Activated CD4-positive, alpha-beta T cell treated with anti-CD3 and anti-CD28 coated beads, Interleukin-2, amount 10 ng/mL, durations not matched to agents 24 days and 14 days (primary cell): ENCODE measurements at regions not wholly inside any gene's neighbourhood (a gene's known extent, or its start where the extent isn't known, plus 50 kb on each side); places are given as distances from the start of the nearest gene placed in this dataset.

ENCODE experiments used
- DNase-seq: peaks from one replicate; pipeline ENCODE4 v3.0.0; 2022
- H3K27ac Mint-ChIP-seq: one replicate; pipeline ENCODE4 v1.8.0; 2022; ENCODE audit warnings: mild to moderate bottlenecking, mixed read lengths
- H3K27me3 Mint-ChIP-seq: one replicate; pipeline ENCODE4 v1.8.0; 2022; ENCODE audit warnings: mixed read lengths
- H3K36me3 Mint-ChIP-seq: one replicate; pipeline ENCODE4 v1.8.0; 2022; ENCODE audit warnings: low read depth, mild to moderate bottlenecking, mixed read lengths
- H3K4me1 Mint-ChIP-seq: one replicate; pipeline ENCODE4 v1.8.0; 2021; ENCODE audit warnings: mixed read lengths
- H3K4me3 Mint-ChIP-seq: one replicate; pipeline ENCODE4 v1.8.0; 2022; ENCODE audit warnings: mild to moderate bottlenecking, moderate library complexity, mixed read lengths
- H3K9me3 Mint-ChIP-seq: one replicate; pipeline ENCODE4 v1.8.0; 2021; ENCODE audit warnings: mixed read lengths
- intact Hi-C: fragments of 100-400 bp; cut with micrococcal nuclease; formaldehyde crosslinking; loops from one replicate; pipeline ENCODE4 v1.15.1; 2023

DNA sequence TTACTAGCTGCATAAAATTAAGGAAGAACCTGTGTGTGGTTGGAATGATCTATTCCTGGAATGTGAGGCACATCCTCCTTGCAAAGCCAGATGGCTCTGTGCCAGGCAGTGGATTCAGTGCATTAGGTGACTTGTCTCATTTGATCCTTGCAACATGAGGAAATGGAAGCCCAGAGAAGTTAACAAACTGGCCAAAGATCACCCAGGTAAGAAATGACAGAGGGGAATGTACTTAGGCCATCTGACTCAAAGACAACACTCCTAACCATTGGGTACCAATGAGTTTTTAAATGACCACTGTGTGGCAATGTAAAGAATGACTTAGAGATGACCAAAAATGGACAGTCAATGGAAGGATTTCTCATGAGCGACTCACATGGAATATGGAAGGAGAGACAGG, 114.2 kb upstream of the RXFP2 start:
- H3K9me3 Mint-ChIP-seq = no peaks in the 10 kb centered on the region
- no peaks in the 10 kb centered on the region for H3K27me3 Mint-ChIP-seq
- H3K36me3 Mint-ChIP-seq = no peaks in the 10 kb centered on the region
- intact Hi-C loops = no loop called here
- H3K4me3 Mint-ChIP-seq = no peak overlapping the region
- DNase-seq = no peak
- H3K27ac Mint-ChIP-seq = no peak overlapping the region
- H3K4me1 Mint-ChIP-seq = no peaks in the 10 kb centered on the region

DNA sequence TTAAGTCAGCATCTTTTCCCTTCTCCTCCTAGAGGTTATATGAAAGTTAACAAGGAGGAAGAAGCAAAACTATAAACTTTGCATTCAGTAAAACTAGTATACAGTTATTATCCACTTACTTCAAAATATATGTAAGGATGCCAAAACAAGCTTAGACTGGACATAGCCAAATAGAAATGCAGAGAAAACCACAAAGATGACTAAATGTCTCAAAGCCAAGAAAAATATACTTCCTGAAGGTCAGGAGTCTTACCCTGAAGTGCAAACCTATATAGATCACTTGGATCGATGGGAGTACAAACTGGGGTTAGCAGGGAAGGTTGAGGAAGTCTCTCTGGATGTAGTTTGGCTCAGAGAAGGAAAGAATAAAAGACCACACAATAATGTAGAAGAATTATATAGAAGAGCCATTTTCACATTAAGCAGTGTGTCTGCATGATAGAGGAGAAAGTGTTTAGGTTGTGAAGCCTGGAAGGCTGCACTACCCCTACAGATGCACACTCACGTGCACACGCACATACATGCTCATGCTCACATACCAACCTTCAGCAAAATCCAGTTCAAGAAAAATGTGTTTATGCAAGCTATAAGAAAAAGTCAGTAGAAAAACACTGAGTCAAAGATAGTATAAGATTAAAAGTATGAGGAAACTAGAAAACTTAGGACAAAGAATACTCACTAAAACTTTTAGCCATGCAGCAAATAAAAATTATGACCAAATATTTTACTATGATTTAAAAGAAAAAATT, 112.1 kb upstream of the RXFP2 start:
- Mint-ChIP-seq H3K27ac (no peak overlapping the region), H3K36me3 (no peaks in the 10 kb centered on the region), H3K4me1 (no peaks in the 10 kb centered on the region), H3K4me3 (no peak overlapping the region), H3K27me3 (no peaks in the 10 kb centered on the region), H3K9me3 (no peaks in the 10 kb centered on the region)
- DNase-seq = no peak
- intact Hi-C loops = no loop called here

DNA sequence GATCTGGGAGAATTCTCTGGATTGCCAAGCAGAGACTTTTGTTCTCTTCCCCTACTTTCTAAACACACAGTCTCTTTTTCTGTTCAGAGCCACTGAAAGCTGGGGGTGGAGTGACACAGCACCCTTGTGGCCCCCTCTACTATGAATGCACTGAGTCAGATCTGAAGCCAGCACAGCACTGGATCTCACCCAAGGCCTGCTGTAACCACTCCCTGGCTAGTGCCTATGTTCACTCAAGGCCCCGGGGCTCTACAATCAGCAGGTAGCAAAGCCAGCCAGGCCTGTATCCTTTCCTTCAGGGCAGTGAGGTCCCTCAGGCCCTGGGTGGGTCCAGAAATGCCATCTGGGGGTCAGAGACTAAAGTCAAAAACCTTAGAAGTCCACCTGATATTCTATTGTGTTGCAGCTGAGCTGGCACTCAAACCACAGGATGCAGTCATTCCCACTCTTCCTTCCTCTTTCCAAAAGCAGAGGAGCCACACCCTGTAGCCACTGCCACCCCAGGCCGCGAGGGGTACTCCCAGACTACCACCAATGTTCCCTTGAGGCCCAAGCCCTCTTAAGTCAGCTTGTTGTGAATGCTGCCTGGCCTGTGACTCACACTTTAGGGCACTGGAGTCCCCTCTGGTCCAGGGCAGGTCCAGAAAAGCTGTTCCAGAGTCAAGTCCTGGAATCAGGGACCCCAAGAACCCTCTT, 110.1 kb upstream of the RXFP2 start:
- no peak for DNase-seq
- Mint-ChIP-seq H3K4me1 (no peaks in the 10 kb centered on the region), H3K36me3 (no peaks in the 10 kb centered on the region), H3K27me3 (no peaks in the 10 kb centered on the region), H3K9me3 (no peaks in the 10 kb centered on the region), H3K4me3 (no peak overlapping the region), H3K27ac (no peak overlapping the region)
- intact Hi-C loops = no loop called here

DNA sequence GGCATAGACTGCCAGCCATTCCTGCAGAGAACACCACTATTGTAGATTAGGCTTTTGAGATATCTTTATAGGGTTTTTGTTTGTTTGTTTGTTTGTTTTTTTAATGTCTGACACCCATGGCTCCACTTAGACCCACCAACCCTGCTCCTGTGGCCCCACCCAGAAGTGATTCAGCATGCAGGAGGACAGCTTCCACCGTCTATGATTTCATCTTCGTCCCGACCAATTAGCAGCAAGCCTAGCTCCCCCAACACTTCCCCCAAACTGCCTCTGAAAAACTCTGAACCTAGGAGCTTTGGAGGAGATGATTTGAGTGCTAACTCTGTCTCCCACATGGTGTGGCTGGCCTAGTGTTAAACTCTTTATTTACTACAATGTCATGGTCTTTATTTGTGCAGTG, 108.3 kb upstream of the RXFP2 start:
- Mint-ChIP-seq H3K4me1 (no peaks in the 10 kb centered on the region), H3K9me3 (peaks cover 8% of the 10 kb centered on the region), H3K36me3 (no peaks in the 10 kb centered on the region), H3K27me3 (no peaks in the 10 kb centered on the region), H3K4me3 (no peak overlapping the region), H3K27ac (no peak overlapping the region)
- intact Hi-C loops = no loop called here
- DNase-seq = no peak

DNA sequence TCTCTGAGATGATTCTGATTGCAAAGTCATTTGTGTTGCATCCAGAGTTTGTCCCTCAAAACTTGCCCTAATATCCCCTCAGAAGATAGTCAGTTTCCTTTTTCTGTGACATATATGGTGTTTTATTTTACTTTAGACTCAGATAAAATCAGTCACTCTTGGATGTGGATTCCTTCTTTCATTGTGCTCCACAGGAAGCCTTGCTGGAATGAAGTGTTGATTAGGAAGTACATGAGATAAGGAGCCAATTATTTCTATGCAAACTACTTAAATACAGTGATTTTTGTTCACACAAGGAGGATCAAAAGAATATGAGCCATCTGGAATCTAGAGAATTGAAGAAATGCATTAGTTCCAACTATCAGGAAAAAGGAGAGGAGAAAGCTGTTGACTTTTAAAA, 107.6 kb upstream of the RXFP2 start:
- H3K36me3 Mint-ChIP-seq = no peaks in the 10 kb centered on the region
- peaks cover 8% of the 10 kb centered on the region for H3K9me3 Mint-ChIP-seq
- H3K4me1 Mint-ChIP-seq = no peaks in the 10 kb centered on the region
- H3K4me3 Mint-ChIP-seq = no peak overlapping the region
- no peak for DNase-seq
- intact Hi-C loops = no loop called here
- no peaks in the 10 kb centered on the region for H3K27me3 Mint-ChIP-seq
- no peak overlapping the region for H3K27ac Mint-ChIP-seq

DNA sequence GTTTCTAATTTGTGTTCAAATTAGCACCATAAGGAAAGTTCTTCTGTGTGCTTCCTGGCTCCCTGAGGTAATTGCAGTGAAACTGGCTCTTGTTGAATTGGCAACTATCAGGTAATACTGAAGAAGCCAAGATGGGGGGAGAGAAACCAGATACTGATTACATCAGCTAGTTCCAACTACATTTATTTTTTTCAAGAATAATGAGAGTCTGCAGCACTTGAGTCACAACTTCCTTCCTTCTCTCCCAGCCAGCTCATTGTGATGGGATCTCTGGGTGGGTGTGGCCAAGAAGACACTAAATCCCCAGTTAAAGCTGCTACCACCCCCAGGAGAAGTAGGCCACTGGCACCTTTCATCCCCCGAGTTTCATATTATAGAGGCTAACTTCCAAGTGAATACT, 100.7 kb upstream of the RXFP2 start:
- Mint-ChIP-seq H3K4me1 (no peaks in the 10 kb centered on the region), H3K36me3 (no peaks in the 10 kb centered on the region), H3K9me3 (peaks cover 15% of the 10 kb centered on the region), H3K27me3 (no peaks in the 10 kb centered on the region), H3K4me3 (no peak overlapping the region), H3K27ac (no peak overlapping the region)
- no peak for DNase-seq
- intact Hi-C loops = no loop called here

DNA sequence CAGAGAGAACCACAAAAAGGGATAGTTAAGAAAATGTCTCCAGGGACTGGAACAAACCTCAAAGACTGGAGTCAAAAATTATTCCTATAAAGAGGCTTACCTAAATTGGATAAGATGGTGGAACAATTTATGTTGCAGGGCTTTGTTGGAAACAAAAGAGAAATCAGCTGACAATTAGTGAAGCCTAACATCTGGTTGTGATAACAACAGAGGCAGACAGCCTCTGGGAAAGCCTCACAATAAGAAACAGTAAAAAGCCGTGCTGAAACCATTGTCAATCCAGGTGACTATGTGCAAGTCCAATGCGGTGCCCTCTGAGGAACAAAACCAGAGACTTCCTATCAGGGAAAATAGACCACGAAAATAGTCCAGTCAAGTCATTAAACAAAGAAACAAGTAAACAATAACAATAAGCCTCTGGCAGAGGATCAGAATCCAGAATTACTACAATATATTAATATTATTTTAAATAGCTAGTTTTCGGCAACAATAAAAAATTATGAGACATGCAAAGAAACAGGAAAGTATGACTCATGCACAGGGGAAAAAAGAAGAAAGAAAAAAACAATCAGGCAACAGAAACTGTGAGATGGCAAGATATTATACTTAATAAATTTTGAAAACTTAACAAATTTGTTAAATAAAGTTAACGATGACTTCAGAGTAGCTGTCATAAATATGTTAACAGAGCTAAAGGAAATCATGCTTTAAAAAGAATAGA, 99.7 kb upstream of the RXFP2 start:
- intact Hi-C loops = no loop called here
- Mint-ChIP-seq H3K4me3 (no peak overlapping the region), H3K9me3 (peaks cover 15% of the 10 kb centered on the region), H3K4me1 (no peaks in the 10 kb centered on the region), H3K27me3 (no peaks in the 10 kb centered on the region), H3K27ac (no peak overlapping the region), H3K36me3 (no peaks in the 10 kb centered on the region)
- no peak for DNase-seq

DNA sequence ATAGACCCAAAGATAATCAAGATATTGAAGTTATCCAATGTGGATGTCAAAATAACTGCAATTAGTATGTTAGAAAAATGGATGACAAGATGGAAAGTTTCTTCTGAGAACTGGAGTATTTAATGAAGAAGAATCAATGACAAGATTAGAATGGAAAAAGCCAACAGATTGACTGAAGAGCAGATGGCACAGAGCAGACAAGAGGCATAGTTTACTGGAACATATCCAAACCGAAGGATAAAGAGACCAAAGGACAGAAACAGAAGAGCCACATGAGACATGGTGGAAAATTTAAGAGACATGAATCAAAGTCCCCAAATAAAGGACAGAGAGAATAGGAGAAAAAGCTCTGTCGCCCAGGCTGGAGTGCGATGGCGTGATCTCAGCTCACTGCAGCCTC, 89.6 kb upstream of the RXFP2 start:
- no peak for DNase-seq
- Mint-ChIP-seq H3K36me3 (no peaks in the 10 kb centered on the region), H3K4me1 (no peaks in the 10 kb centered on the region), H3K4me3 (no peak overlapping the region), H3K27me3 (no peaks in the 10 kb centered on the region), H3K27ac (no peak overlapping the region), H3K9me3 (no peaks in the 10 kb centered on the region)
- intact Hi-C loops = no loop called here

DNA sequence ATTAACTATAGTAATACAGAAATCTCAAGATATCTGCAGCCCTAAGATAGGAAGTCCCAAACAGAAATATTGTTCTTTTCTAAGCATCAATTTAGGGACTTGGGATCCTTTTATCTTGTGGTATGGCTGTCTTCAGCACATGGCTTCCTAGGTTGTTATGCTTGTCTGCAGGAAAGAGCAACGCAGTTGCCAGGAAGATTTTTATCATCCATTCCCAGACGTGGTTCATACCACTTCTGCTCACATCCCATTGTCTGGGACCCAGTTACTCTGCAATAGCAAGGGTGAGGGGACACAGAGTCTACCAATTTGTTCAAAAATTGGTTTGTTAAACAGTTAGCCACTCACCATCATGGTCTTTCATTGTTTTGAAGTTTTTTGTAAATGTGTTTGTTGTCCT, 85.6 kb upstream of the RXFP2 start:
- Mint-ChIP-seq H3K4me1 (no peaks in the 10 kb centered on the region), H3K27ac (no peak overlapping the region), H3K36me3 (no peaks in the 10 kb centered on the region), H3K9me3 (no peaks in the 10 kb centered on the region), H3K4me3 (no peak overlapping the region), H3K27me3 (no peaks in the 10 kb centered on the region)
- intact Hi-C loops = no loop called here
- no peak for DNase-seq

DNA sequence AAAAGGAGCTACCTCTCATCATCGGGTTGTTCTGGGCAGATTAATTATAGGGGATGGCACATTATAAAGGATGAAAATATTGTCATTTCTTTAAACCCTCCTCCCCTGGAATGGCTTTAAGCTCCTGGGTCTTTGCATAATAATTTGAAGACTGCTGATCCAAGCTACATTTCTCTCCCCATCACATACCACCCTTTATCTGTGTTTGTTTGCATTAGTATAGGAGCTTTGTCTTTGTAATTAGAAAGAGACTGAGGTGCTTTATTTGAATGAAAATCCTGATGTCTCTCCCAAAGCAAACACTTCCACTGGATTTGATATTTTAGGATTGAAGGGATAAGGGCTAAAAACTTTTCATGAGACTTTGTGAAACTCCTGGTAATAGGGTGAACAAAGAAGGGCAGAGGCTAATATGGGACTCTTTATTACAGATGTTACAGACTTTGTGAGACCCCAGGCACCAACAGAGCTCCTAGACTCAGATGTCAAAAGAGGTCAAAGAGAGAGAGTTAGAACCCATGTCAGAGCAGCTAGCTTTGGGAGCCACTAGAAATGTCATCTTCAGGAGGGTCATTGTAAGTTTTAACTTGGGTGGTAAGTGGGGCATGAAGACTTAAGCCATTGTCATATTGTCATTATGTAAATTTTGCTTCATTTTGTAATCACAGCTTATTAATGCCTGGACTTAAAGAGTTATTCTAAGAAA, 75.3 kb upstream of the RXFP2 start:
- no peaks in the 10 kb centered on the region for H3K36me3 Mint-ChIP-seq
- no peak overlapping the region for H3K27ac Mint-ChIP-seq
- H3K4me3 Mint-ChIP-seq = no peak overlapping the region
- H3K27me3 Mint-ChIP-seq = no peaks in the 10 kb centered on the region
- intact Hi-C loops = no loop called here
- DNase-seq = no peak
- H3K4me1 Mint-ChIP-seq = no peaks in the 10 kb centered on the region
- no peaks in the 10 kb centered on the region for H3K9me3 Mint-ChIP-seq

DNA sequence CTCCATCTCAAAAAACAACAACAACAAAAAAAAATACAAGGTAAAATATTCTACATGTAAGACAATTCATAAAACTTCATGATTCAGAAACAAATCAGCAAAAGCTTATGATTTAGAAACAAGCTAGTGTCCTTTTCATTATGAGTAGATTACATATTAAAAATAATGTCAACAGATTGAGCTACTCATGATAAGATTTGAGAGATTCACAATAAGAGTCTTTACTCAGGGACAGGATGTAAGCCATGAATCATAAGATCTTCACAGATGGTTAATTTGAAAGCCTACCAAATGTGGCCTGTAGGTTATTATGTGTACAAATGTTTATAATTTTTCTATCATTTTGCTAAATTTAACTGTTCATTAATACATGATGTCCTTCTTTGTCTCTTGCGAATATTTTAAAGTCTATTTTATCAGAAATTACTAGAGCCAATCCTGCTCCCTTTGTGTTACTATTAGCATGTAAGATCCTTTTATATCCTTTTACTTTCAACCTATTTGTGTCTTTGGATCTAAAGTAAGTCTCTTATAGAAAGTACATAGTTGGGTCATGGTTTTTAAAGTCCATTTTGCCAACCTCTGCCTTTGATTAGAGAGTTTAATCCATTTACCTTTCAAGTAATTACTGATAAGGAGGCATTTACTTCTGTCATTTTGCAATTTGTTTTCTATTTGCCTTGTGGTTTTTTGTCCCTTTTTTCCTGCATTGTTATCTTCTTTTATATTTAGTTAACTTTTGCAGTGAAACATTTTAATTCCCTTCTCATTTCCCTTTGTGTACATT, 68.3 kb upstream of the RXFP2 start:
- H3K9me3 Mint-ChIP-seq = no peaks in the 10 kb centered on the region
- intact Hi-C loops = no loop called here
- DNase-seq = no peak
- H3K27ac Mint-ChIP-seq = no peak overlapping the region
- no peaks in the 10 kb centered on the region for H3K36me3 Mint-ChIP-seq
- no peak overlapping the region for H3K4me3 Mint-ChIP-seq
- H3K27me3 Mint-ChIP-seq = no peaks in the 10 kb centered on the region
- no peaks in the 10 kb centered on the region for H3K4me1 Mint-ChIP-seq

DNA sequence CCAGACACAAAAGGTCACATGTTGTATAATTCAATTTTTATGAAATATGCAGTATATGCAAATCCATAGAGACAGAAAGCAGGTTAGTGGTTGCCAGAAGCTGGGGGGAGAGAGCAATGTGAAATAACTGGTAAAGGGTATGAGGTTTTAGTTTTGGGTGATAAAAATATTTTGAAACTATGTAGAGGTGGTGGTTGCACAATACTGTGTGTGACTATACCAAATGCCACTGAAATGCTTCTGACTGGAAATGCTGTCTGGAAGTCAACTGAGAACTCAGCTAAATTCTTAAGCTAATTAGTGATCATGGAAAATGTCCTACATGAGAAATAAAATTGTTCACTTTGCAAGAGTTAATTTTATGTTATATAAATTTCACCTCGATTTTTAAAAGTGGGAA, 65.3 kb upstream of the RXFP2 start:
- intact Hi-C loops = no loop called here
- Mint-ChIP-seq H3K27me3 (no peaks in the 10 kb centered on the region), H3K4me1 (no peaks in the 10 kb centered on the region), H3K27ac (no peak overlapping the region), H3K9me3 (no peaks in the 10 kb centered on the region), H3K4me3 (no peak overlapping the region), H3K36me3 (no peaks in the 10 kb centered on the region)
- no peak for DNase-seq

DNA sequence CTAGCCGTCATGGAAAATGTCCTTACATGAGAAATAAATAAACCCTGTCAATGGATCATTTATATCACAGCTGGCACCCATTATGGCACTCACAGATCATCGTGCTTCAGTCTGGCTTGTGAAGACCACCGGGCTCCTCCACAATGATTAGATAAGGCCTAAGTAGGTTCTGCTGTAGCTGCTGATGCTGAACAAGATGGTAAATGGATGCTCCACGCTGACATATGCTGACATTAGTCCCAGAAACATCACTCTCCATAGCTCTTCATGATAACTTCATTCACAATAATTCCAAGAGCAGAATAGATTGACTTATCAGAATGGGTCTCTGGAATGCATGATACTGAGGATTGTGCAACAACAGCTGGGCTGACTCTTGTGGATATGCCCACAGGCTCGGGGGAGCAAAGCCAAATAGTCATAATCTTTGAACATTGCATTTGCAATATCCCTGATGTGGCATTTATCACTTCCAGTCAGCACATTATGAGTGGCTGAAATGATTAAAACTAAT, 63.8 kb upstream of the RXFP2 start:
- intact Hi-C loops = no loop called here
- no peak overlapping the region for H3K27ac Mint-ChIP-seq
- no peaks in the 10 kb centered on the region for H3K36me3 Mint-ChIP-seq
- H3K27me3 Mint-ChIP-seq = no peaks in the 10 kb centered on the region
- no peak for DNase-seq
- H3K4me3 Mint-ChIP-seq = no peak overlapping the region
- H3K4me1 Mint-ChIP-seq = no peaks in the 10 kb centered on the region
- no peaks in the 10 kb centered on the region for H3K9me3 Mint-ChIP-seq
